ENCODE measurements at regions not wholly inside any gene's neighbourhood (a gene's known extent, or its start where the extent isn't known, plus 50 kb on each side); places are given as distances from the start of the nearest gene placed in this dataset.

DNA sequence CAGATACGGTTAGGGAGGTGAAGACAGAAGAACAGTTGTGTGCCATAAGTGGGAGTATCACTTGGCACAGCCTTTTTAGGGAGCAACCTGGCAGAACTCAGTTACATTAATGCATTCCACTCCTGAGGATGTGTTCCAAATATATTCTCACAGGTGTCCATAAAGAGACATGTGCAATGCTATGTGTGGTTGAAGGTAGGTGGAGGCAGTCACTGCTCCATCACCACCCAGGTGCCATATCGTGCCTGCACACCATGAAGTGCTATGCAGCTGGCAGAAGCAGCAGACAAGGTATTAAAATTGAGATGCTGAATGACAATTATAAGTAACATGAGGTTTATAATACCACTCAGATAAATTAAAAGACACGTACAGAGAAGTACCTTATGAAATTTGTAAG, 248.0 kb upstream of the SFRP2 start:
- Histone ChIP-seq H3K9me3 (ENCODE audit: low read depth) (no peaks in the 10 kb centered on the region), H3K4me3 (no peak overlapping the region), H3K36me3 (no peaks in the 10 kb centered on the region), H3K27ac (no peak overlapping the region), H3K4me1 (ENCODE audit: low read depth) (no peaks in the 10 kb centered on the region), H3K27me3 (no peaks in the 10 kb centered on the region)
- TF ChIP-seq, protein P1, sequence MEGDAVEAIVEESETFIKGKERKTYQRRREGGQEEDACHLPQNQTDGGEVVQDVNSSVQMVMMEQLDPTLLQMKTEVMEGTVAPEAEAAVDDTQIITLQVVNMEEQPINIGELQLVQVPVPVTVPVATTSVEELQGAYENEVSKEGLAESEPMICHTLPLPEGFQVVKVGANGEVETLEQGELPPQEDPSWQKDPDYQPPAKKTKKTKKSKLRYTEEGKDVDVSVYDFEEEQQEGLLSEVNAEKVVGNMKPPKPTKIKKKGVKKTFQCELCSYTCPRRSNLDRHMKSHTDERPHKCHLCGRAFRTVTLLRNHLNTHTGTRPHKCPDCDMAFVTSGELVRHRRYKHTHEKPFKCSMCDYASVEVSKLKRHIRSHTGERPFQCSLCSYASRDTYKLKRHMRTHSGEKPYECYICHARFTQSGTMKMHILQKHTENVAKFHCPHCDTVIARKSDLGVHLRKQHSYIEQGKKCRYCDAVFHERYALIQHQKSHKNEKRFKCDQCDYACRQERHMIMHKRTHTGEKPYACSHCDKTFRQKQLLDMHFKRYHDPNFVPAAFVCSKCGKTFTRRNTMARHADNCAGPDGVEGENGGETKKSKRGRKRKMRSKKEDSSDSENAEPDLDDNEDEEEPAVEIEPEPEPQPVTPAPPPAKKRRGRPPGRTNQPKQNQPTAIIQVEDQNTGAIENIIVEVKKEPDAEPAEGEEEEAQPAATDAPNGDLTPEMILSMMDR (IDR thresholded peaks at IDR 0.05; ENCODE audit: low read depth, low read length): no peak
- DNase-seq (ENCODE audit: low read depth in 1 of 2, low spot score in 1 of 2): no peak

DNA sequence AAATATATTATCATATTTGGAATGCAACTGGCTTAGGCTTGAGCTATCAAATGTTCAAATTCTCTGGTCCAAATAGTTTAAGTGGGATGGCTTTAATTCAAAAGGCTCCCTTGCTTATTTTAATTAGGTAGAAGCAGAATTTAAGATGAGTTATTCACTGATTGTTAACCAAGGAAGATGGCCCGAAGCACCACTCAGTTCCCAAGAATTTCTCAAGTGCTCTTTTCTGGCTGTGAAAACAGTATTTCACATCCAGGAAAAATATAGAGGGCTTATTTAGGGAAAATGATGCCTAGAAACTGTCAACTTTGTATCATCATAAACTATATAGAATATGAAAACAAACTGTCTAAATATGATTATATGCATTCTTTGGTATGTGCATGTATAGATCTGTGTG, 246.5 kb upstream of the SFRP2 start:
- DNase-seq (ENCODE audit: low read depth in 1 of 2, low spot score in 1 of 2): no peak
- H3K27ac ChIP-seq: no peak overlapping the region
- no peaks in the 10 kb centered on the region for H3K4me1 ChIP-seq (ENCODE audit: low read depth)
- H3K27me3 ChIP-seq: no peaks in the 10 kb centered on the region
- H3K36me3 ChIP-seq: no peaks in the 10 kb centered on the region
- TF ChIP-seq, protein P1 (IDR thresholded peaks at IDR 0.05; ENCODE audit: low read depth, low read length): no peak
- no peaks in the 10 kb centered on the region for H3K9me3 ChIP-seq (ENCODE audit: low read depth)
- H3K4me3 ChIP-seq: no peak overlapping the region

DNA sequence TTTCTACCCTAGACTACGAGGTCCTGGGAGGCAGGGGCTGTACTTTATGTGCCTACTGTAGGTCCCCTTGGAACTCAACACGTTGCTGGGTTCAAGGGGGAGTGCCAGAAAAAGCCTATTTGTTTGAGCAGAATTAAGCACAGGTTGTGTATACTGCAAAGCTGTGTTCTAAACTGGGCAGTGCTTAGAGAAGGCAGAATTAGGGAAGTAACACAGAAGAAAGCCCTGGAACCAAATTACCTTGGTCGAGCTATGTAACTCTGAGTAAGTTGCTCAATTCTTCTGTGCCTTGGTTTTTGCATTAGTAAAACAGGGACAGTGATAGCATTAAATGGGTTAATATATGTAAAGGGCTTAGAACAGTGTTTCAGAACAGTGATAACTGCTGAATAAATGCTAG, 245.0 kb upstream of the SFRP2 start:
- H3K27ac ChIP-seq: no peak overlapping the region
- no peak overlapping the region for H3K4me3 ChIP-seq
- H3K4me1 ChIP-seq (ENCODE audit: low read depth): no peaks in the 10 kb centered on the region
- H3K36me3 ChIP-seq: no peaks in the 10 kb centered on the region
- H3K9me3 ChIP-seq (ENCODE audit: low read depth): no peaks in the 10 kb centered on the region
- TF ChIP-seq, protein P1 (IDR thresholded peaks at IDR 0.05; ENCODE audit: low read depth, low read length): no peak
- H3K27me3 ChIP-seq: no peaks in the 10 kb centered on the region
- DNase-seq (ENCODE audit: low read depth in 1 of 2, low spot score in 1 of 2): no peak

DNA sequence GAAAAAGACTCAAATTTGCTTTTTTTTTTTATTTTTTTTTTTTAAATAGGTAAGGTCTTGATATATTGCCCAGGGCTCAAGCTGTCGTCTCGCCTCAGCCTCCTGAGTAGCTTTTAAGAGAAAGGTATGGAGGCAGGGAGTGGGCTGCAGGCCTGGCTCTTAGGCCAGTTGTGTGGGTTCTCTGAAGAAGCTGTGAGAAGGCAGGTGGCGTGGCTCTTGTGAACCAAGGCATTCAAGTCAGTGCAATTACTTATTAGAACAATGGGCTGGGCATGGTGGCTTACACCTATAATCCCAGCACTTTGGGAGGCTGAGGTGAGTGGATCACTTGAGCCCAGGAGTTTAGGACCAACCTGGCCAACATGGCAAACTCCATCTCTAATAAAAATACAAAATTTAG, 244.0 kb upstream of the SFRP2 start:
- Histone ChIP-seq H3K4me3 (no peak overlapping the region), H3K36me3 (no peaks in the 10 kb centered on the region), H3K4me1 (ENCODE audit: low read depth) (no peaks in the 10 kb centered on the region), H3K27me3 (no peaks in the 10 kb centered on the region), H3K27ac (no peak overlapping the region), H3K9me3 (ENCODE audit: low read depth) (no peaks in the 10 kb centered on the region)
- TF ChIP-seq, protein P1 (IDR thresholded peaks at IDR 0.05; ENCODE audit: low read depth, low read length): no peak
- DNase-seq (ENCODE audit: low read depth in 1 of 2, low spot score in 1 of 2): no peak

DNA sequence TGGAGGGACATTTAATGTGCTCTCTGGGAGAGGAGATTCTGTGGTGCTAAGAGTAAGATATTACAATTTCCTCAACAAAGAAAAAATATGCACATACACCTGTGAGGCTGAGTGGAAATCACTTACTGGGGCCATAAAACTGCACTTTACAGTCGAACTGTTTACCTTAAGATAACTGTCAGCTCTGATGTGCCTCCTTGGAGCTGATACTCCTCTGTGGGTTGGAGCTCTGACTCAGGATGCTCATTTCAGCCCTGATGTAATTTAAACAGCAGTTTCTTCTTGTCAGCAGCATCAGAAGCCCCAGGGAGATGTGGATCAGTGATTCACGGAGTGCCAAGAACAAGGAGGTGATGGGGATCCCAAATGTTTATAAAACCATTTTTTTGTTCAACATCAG, 241.9 kb upstream of the SFRP2 start:
- TF ChIP-seq, protein P1 (IDR thresholded peaks at IDR 0.05; ENCODE audit: low read depth, low read length): no peak
- Histone ChIP-seq H3K9me3 (ENCODE audit: low read depth) (no peaks in the 10 kb centered on the region), H3K27me3 (no peaks in the 10 kb centered on the region), H3K4me1 (ENCODE audit: low read depth) (no peaks in the 10 kb centered on the region), H3K36me3 (no peaks in the 10 kb centered on the region), H3K4me3 (no peak overlapping the region), H3K27ac (no peak overlapping the region)
- no peak for DNase-seq (ENCODE audit: low read depth in 1 of 2, low spot score in 1 of 2)

DNA sequence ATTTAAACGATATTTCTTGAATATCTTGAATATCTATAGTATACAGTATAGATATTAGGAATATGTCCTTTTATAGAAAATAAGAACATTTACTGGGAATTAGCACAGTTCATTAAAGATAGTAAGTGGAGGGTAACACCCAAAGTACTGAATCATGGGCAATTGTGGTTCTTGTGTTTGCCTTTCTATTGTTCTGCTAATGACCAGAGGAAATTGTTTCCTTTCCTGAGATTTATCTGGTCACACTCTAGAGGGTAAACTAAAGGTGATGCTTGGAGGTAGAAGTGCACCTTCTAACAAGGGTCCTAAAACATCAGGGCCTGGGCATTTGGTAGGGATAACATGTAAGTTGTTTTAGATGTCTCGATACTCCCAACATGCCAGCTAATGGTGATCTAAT, 241.3 kb upstream of the SFRP2 start:
- no peak for DNase-seq (ENCODE audit: low read depth in 1 of 2, low spot score in 1 of 2)
- TF ChIP-seq, protein P1 (IDR thresholded peaks at IDR 0.05; ENCODE audit: low read depth, low read length): no peak
- Histone ChIP-seq H3K4me3 (no peak overlapping the region), H3K36me3 (no peaks in the 10 kb centered on the region), H3K27me3 (no peaks in the 10 kb centered on the region), H3K27ac (no peak overlapping the region), H3K4me1 (ENCODE audit: low read depth) (no peaks in the 10 kb centered on the region), H3K9me3 (ENCODE audit: low read depth) (no peaks in the 10 kb centered on the region)

Measured in cardiac muscle cell (in vitro differentiated cells and primary cell).